Dermis blood vessel endothelial cell (primary cell): ENCODE measurements at regions not wholly inside any gene's neighbourhood (a gene's known extent, or its start where the extent isn't known, plus 50 kb on each side); places are given as distances from the start of the nearest gene placed in this dataset.
"Not testable (repeated sequence)": the region's sequence is repeated elsewhere in the genome, so short reads cannot be mapped to it uniquely, and the experiment has no call there.

Source experiments
- DNase-seq: peaks from one replicate; pipeline ENCODE4 v3.0.0; 2010

DNA sequence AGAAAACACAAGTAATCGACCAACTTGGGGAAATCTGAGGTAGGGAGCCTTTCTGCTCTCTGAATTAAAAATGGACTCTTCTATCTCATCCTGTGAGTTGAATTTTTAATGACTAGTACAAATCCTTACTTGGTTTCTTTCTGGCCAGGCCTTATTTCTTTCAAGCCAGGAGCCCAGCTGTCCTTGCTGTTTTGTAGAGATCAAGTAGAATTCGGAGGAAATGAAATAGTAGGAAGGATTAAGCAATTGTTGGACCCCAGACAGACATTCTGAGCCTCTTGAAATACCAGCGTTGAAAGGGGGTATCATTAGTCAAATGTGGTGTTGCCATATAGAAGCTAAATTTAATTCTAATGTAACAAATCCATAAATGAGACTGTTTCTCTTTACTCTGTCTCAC lies 53.7 kb upstream of the SMIM15 start:
- no peak for DNase-seq

DNA sequence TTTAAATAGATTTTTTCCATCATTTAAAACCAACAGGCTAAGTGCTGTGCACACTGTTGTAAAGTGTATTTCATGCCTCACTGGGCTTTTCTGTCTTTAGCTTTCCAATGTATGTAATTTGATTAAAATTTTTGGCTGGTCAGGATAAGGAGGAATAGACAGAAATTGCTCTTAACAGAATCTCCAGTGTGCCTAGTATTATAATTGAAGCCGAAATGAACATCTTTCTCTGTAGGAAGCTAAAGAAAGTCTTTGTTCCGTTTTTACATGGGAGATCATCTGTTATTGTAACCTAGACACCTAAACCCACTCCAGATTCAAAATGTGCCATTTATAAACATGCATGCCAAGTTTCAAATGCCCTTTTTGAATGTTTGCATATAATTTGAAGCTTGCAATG lies 54.5 kb upstream of the SMIM15 start:
- DNase-seq = no peak

DNA sequence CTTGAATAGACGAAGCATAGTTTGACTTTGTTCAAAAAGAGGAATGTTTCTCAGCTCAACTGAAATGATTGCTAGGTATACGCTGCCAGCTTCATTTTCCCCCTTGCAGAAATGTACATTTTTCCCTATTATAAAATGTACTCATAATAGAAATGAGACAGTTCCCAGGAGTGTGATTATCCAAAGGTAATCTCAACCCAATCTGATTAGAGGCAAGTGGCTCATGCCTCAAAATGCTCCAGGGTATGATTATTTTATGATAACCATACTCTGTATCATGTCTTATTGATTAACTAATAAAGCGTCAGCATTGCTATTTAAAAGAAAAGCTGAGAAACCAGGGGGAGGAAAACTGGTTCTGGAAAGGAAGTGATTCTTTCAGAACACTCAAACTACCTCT lies 54.9 kb upstream of the SMIM15 start:
- DNase-seq = no peak

DNA sequence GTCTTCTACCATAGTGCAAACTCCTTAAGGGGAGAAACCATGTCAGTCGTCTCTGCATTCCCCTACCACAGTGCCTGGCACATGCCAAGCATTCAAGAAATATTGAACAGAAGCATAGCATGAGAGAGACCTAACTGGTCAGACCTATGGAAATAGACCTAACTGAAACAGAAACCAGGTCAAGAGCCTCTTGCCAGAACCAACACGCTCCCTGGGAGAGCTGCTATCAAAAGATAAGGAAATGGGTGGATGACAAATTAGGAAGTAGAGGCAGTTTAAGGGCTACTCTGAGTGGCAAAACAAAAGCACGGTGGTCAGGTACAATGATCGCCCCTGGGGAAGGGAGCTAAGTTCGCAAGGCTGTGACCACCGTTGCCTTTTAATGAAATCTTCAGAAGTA lies 66.0 kb upstream of the SMIM15 start:
- DNase-seq = peak; percentile 15

DNA sequence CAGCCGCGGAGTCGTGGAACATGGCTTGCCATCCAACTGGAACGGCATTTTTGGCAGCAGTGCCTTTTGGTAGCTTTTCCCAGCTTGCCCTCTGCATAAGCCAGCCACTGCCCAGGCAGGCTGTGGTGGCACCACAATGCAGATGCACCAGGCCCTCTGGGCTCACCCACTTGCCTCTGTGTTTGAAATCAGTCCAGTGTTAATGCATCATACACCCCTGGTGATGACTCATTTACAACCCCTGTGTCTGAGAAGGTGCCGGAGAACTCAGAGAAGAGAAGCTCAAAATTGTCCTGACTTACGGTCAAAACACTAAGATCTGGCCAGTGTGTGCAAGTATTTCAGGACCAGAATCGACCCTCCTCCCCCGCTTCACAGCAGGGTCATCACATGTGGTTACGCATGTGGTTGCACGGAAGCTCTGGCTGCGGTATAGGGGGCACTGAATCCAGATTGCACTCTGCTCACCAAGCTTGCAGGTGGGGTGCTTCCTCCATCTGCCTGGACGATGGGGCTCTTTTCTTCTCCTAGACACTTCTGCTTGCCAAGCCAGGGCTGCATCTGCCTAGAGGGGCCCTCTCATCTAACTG lies 66.5 kb upstream of the SMIM15 start:
- DNase-seq = peak; percentile 14

DNA sequence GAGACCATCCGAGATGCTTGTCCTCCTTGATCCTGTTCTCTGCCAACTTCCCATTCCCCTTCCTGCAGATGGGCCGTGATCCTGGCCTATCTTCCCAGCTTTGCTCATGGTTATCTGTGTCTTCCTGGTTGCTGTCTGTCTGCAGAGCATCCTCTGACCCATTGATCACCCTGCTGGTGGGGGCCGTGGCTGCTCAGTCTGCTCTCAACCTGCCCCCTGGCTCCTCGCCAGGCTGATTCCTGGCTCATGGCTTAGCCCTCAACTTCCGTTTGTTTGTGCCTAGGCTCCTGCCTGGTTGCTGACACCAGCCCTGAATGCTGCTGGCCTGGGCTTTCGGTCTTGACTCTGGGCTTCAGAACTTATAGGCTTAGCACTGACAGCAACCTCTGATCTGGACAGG lies 67.1 kb upstream of the SMIM15 start:
- DNase-seq = peak; percentile 37

DNA sequence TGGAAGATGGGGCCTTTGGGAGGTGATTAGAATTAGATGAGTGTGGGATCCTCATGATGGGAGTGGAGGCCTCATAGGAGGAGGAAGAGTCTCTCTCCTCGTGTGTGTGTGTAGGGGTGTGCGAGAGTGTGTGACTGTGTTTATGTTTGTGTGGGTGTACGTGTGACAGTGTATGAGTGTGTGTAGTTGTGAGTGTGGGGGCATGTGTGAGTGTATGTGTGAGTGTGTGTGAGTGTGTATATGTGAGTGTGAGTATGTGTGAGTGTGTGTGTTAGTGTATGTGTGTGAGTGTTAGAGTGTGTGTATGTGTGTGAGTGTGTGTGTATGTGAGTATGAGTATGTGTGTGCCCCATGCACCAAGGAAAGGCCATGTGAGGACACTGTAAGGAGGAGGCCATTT lies 68.2 kb upstream of the SMIM15 start:
- no peak for DNase-seq

DNA sequence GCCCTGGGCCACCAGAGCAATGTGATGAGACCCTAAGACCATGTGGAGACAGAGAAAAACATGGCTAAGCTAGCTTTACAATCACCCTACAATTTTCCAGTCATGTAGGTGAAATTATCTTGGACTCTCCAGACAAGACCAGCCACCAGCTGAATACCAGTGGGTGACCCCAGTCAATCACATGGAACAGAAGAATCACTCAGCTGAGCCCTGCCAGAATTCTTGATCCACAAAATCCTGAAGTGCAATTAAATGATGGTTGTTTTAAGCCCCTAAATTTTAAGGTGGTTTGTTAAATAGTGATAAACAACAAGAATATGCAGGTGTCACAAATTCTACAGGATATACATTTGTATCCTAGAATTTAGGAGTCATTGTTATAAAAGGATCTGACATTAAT lies 69.5 kb upstream of the SMIM15 start:
- no peak for DNase-seq

DNA sequence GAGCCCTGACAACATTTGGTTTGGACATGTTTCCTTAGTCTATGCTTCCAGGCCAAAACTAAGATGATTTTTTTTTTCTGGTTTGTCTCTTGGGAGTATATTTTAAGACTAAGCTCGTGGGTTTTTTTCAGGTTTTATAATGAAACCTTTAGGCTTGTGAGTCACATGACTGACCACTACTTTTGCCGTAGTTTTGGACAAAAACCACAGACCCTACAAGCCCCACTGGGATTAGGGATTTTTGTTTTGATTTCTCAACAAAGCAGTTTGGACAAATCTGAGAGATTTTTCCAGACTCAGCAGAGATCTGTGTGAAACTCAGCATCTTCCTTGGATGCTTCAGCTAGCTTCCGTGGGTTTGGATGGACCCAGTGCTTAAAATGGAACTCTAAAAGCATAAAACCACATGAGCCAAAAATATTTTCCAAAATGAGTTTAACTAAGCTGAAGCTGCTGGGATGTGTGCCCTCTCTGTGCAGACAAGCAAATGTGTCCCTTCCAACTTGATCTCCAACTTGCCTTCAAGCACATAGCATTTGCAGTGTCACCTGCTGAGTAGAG lies 70.3 kb upstream of the SMIM15 start:
- DNase-seq = no peak

DNA sequence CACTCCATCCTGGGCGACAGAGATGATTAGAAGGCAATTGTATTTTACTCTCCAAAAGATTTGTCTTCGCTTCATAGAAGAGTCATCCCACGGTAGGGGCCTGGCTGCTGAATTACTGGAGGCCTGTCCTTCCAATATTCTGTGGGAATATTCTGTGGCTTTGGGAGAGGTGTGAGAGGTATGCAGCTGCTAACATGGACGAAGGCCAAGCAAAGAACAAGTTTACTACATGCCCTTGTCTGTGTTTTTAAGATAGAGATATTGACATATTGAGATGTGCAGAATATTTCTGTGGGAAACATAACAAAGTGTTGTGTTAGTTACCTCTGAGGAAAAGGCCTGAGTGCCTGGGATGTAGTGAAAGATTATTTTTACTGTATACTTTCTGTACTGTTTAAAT lies 71.8 kb upstream of the SMIM15 start:
- no peak for DNase-seq

DNA sequence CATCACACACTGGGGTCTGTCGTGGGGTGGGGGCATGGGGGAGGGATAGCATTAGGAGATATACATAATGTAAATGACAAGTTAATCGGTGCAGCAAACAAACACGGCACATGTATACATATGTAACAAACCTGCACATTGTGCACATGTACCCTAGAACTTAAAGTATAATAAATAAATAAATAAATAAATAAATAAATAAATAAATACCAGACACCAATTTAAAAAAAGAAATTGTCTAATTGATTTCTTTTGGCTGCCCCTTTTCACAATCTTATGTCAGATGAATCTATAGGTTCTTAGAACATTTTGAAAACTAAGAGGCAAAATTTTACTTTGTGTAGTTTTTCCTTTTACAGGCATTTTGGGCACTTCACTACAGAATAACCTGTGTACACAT lies 74.4 kb upstream of the SMIM15 start:
- not testable (repeated sequence) for DNase-seq

DNA sequence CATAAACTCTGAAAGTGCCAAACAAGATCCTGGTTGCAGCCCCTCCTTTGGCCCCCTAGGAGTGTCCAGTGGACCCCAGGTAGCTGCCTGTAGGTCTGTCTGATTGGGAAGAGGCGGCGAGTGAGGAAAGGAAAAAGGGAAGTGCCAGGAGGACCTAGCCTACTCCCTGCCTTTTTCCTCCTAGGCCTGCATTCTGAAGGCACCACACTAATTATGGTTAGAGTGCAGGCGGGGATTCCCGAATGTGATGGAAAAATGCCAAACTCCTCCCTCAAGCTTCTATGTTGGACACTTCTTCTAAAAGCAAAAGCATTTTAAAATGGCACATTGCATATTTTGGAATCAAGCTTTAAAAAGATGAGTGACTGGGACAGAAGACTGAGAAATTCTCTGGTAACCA lies 83.2 kb upstream of the SMIM15 start:
- DNase-seq = peak; percentile 36

DNA sequence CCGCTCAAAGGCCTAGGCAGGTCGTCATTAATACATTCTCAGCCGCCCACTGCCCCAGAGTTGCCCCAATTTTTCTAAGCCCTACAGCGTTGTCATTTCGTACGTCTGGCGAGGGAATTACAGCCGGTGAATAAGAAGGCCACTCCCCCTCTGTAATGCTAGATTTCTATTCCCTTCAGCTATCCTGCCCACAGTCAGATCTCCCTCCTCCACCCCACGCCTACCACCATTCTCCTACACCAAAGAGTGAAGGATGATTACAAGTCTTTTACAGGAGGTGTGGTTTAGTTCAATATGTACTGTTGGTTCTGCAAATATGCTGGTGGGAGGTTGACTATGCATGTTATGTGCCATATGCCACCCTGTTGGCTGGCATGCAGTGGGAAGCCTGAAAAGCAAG lies 83.7 kb upstream of the SMIM15 start:
- no peak for DNase-seq

DNA sequence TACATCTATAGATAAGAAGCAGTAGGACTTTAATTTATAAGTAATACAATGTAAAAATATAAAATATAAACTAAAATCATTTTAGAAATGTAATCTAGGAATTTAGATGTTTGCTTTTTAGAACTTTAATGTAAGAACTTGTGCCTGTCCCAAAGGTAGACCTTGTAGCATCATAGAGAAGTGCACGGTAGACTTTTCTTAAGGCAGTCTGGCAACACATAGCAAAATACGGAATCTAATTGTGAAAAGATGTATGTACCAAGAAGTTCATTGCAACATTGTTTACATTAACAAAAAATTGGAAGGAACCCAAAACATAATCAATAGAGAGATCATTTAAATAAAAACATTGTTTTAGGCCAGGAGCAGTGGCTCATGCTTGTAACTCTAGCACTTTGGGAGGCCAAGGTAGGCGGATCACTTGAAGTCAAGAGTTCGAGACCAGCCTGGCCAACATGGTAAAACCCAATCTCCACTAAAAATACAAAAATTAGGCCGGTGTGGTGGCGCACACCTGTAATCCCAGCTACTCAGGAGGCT lies 84.6 kb upstream of the SMIM15 start:
- DNase-seq = no peak

DNA sequence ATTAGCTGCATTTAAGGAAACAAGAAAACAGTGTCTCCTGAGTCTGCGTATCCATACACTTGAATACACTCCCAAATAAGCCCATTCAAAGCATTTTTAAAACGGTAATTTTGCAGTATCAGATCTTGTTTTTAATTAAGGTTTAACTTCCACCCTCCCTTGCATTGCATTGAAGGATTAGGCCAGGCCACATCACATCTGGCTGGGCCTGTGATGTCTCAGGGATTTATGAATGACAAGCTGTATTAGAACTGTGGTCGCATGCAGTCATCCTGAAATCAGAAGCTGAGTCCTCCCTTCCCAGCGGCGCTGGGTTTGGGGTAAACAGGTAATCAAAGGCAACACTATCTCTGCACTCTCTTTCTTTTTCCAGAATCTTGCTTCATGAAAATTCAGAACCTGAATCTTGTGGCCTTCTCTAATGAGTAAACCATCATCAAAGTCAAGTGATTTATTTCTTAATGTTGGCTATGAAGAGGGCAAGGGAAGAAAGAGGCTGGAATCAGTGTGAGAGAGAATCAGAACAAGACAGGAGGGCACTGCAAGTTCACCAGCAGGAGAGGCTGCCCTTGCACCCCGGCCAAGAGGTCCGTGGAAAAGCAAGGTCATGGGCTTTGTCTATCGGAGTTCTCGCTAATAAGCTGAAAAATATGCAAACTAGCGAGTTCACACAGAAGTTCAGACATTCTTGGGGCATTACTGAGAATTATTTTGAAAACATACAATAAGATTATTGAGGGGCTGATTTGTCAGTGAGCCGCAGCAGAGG lies 80.0 kb upstream of the ZSWIM6 start:
- no peak for DNase-seq

DNA sequence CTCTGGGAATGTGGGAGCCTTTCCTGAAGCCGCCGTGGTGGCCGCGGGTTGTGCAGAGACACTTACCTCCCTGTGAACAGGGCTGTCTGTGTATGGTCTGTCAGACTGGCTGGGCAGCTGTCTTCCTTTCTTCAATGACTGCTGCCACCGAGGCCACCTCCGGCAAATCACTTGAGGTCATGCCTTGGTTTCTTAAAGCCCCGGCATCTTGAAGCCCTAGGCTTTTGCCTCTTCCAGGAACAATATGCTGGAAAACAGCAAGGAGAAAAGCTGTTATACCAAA lies 79.5 kb upstream of the ZSWIM6 start:
- no peak for DNase-seq

DNA sequence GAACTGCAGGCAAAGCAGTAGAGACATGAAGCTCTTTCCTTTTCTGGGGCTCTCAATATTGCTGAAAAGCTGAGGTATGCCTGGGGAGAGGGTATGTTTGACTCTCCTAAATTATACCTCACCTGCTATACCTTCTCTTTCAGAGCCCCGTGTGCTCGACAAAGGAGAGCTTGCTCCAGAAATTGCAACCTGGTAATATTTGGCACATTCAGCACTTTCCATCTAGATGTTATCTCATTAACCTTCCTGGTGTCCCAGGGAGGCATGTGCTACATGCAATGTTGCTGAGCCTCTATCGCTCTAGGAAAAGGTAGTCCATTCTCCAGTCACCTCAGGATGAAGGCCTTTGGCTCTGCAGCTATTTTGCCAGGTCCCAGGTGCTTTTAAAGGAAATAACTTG lies 78.5 kb upstream of the ZSWIM6 start:
- DNase-seq = no peak

DNA sequence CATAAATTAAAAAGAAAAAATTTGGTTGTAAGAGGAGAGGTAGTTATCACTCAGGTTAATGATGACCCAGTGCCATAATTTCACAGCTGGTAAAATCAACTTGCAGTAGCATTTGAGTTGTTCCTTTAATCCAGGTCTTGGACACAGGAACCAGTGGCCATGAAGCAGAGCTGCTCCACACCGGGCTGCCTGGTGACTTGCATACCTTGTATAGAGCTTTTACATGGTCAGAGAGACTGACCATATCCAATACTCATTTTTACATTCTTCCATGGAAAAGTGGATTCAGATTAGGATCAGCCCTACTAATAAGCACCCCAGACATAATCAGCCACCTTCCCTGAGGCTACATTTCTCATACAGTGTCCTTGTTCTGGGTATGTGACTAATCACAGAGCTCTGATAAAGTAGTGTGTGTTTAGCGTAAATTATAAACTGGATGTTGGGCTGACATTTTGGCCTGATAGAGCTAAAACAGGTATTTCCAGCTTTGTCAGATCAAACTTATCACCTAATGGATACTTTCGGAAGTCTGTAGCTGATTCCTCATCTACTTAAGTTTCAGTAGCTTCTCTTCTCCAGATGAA lies 77.0 kb upstream of the ZSWIM6 start:
- DNase-seq = no peak

DNA sequence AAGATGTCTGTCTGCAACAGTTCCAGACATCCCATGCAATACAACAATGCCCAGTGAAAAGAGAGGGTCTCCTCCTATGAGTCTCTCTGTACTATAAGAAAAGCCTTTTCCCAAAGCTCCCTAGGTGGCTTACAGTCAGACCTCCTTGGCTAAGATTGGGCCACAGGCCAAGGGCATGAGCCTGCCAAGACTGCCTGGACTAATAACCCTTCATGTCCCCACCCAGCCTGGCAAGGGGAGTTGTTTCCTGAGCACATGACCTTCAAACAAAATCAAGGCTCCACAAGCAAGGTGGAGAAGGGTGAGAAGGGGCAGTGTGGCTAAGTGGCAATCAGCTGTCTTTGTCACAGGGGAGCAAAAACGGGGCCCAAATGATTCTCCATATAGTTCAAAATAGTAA lies 75.6 kb upstream of the ZSWIM6 start:
- DNase-seq = peak; percentile 47

DNA sequence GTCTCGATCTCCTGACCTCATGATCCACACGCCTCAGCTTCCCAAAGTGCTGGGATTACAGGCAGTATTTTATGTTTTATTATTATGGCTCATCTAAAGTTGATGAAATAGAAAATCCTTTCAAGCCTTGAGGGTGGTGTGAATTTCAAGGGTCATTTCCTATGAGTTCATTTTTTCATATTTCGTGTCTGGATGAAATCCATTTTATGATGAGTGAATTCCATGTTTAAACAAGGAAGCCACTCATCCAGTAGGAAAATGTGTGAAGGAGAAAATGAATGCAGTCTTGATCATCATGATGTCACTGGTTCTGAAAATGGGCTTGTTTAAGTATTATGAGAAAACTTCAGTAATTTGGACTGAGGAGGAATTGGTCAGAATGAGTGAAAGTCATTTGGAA lies 74.6 kb upstream of the ZSWIM6 start:
- no peak for DNase-seq

DNA sequence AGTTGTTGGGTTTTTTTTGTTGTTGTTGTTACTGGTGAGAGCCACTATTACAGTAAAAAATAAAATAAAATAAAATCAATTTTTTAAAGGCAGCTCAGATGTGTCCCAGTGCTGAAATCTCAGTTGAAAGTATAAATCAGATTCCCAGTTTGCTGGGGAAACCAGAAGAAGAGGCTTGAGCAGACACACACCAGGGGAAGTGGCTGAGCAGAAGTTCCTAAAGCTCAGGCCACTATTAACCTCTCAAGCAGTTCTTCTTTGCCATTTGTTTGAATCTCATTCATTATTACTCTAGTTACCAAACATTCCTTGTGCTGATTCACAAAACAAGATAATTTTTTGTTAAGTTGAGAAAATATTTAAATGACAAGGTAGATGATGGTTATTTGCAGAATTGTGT lies 70.9 kb upstream of the ZSWIM6 start:
- no peak for DNase-seq

DNA sequence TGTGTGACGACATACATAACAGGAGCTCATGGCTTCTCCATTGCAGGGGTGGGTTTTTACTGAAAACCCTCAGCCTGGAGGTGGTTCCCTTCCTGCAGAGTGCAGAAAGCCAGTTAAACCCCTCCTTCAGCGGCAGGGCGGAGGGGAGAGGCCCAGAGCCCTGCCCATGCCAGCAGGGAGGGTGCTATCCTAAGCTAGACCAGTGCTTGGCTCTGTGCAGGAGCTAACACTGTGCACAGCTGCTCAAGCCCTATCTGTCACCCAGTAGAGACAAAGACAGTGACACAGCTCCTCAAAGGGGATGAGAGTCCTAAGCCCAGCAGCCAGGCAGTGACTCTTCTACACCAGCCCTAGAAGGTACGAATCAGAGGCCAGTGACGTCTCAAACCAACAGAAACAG lies 70.0 kb upstream of the ZSWIM6 start:
- no peak for DNase-seq

DNA sequence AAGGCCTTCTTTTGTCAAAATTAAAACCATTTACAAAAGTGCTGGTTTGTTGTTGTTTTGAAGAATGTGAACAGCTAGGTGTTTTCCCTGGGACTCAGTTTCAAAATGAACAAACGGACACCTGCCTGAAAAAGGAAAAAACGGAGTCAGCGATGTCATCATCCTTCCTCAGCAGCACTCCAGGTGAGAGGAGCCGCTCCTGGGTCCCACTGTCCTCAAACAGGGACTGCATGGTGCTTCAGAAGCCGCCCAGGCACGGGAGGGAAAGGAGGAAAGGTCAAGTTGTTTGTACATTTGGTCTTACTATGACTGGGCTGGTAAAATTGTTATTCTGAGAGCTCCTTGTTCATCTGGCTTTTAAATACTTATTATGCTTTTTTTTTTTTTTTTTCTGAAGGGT lies 69.0 kb upstream of the ZSWIM6 start:
- DNase-seq = no peak
